Limb (tissue), 2 donors: ENCODE measurements at regions not wholly inside any gene's neighbourhood (a gene's known extent, or its start where the extent isn't known, plus 50 kb on each side); places are given as distances from the start of the nearest gene placed in this dataset.

Source experiments
- DNase-seq, 2 donors: peaks; one replicate each; pipeline ENCODE4 v3.0.0-alpha.2; 2016; ENCODE audit errors: extremely low spot score in 2 of 2

DNA sequence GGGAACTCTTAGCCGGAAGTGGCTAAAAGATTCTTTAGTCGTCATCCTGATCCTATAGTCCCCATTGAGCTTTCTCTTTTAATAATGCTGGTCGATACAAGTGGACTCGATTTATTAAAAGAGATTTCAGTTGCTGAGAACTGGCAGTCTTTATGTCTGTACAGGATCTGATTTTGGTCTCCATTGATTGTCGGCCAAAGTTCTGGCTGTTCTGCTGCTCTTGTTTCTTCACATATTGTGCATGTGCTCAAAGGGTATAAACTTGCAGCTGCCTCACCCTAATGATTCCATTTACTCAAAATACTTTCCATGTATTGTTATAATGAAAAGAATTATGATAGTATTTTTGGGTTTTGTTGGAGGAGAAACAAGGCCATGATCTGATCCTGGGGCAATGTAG is 100.7 kb upstream of the CTTNBP2 start:
- DNase-seq, result no peak

DNA sequence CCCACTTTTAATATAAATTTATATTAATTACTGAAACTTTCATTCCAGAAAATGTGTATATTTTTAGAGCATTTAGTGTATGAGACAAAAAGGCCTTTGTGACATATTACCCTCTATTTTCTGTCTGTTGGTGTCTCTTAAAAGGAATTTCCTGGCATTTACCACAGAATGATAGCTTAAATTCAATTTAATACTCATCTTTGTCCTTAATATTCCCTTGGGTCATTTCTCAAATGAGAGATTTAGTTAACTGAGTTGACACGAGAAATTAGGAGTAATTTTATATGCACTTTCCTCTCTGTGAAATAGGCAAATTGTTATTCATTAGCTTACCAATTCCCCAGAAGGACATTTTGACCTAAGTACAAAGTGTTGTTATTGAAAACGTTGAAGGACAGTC is 101.7 kb upstream of the CTTNBP2 start:
- DNase-seq, result no peak

DNA sequence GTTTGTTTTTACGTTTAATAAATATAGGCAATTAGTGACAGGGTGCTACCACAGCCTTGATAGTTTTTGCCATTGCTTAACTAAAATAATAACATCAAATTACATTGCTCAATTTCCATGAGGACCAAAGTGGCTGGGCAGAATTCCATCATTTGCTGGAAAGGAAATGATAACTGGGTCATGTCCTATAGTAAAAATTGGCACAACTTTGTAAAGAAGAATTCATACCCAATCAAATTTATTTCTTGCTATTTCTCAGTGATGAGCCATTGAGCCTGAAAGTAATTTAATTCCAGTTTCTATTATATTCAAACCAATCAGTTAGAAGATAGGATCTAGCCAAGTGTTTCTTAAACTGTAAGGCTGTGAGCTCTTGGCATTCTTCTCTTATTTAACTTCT is 102.2 kb upstream of the CTTNBP2 start:
- DNase-seq, result no peak

DNA sequence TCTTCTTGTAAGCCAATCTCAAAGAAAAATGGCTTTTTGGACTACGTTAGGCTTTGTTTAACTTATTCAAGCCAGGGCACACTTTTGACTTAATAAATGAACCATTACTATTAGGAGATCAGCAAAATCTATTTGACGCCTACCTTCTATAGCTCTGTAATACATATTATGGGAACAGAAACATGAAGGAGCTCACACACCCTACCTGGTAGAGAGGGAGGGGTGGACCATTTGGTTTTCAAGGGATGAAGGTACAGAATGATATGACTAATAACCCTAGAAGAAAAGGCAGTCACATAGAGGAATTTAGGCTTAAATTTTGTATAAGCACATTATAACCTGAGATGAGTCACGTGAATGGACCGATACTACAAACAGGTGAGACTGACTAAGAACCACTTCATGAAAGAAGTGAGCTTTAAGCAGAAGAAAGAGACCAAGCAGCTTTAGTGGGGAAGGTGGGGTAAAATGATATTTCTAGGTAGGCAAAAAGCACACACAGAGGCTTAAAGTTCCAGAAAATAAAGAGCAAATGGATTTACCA is 106.8 kb upstream of the CTTNBP2 start:
- no peak for DNase-seq

DNA sequence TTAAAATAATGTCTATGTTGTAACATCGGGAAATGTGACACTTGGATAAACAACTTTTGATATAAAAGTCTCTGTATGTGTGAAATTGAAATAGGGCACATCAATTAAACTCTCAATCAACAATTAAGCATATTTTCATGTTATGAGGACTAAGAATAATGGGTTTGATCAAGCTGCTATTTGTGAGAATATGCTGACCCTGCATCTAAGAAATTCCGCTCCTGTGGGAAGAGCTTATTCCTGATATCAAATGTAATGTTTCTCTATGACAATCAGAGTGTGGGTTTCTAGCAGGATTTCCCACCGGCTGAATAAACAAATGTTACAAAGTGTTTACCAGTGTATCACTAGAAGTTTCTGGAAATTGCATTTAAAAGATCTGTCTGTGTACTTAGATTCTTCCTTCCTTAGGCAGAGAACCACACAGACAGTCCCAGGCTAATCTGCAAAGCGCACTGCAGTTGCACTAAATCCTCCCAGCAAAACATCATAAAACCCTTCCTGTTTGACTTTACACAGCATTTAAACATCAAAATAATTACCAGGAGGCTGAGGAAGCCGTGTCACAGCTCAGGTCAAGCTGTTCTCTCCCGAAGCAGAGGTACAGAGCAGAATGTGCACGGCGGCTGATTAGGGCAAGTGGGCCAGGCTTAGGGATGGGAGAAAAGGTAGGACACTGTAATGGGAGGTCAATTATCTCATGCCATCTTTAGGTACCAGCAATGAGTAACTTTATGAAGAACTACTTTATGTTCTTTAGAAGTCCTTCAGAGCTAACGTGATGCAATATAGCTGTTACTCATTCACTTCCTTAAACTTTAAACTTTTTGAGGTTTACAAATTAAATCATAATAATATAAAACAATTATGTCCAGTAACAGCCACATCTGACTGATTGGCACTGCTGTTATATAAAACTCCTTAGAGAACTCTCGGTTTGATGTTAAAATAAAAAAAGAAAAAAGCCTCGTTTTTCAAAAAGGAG is 109.1 kb upstream of the CTTNBP2 start:
- DNase-seq, result no peak

DNA sequence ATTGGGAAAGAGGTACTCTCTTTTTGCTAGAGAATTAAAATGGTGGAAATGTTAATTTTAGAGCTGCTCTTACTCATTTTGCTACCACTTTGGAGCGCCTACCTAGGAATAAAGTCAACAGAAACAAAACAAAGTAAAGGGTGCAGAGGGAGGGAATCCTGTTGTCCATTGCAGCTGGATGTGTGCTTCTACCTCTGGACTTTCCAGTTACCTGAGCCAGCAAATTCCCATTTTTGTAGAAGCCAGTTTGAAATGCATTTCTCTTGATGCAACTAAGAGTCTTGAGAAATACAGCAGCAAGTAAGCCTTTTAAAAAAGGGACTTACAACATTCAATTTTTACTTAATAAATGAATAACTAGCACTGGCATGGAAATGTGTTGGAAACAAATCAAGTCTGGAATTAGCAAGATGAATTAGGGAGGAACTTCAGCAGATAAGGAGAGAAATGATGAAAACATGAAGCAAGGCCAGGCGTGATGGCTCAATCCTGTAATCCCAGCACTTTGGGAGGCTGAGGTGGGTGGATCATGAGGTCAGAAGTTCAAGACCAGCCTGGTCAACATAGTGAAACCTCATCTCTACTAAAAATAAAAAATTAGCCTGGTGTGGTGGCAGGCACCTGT is 113.5 kb upstream of the CTTNBP2 start:
- no peak for DNase-seq

DNA sequence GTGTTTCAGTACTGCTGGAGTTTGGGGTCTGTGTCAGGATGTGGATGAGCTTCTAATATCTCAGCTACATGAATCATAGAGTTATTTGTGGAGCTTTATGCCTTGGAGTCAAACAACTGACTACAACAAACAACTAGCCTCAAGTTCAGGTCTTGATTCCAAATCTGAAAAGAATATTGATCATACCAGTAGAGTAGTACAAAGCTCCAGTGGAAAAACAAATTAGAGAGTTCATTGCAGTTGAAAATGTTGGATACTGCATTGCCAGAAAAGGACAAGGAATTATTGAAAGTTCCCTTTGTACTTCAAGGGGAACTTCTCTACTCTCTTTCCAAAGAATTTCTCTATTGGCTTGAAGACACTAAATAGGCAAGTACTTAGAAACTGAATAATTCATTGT is 117.6 kb upstream of the CTTNBP2 start:
- DNase-seq, result no peak

DNA sequence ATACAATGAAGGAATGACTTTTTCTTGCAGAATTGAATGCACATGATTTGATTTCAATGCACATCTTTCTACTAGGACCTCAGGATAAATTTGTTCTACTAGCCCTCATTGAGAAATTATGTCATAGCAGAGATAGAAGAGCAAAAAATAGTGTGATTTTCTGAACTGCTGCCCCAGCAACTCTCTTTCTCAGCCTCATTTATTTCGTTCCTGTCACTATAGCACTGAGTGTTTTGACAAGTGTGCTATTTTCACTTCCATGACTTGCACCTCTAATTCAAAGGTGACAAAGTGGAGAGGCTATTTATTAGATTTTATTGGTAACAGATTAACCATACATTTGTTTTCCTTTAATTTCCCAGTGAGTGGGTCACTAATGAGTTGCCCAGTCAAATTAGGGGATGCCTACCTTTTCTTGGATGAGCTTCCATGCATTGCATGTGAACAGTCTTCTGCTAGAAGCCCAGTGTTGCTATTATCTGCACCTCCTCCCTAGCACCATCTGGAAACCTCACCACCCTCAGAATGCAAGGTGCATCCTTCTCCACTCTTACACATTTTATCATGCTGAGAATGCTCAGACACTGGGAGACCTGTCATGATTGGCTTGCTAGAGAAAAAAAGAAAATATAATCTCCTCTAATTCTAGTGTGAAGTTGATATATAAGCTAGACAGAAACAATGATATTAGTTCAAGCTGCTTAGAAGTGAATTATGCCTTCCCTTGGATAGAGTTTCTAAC is 119.6 kb upstream of the CTTNBP2 start:
- DNase-seq, result no peak

DNA sequence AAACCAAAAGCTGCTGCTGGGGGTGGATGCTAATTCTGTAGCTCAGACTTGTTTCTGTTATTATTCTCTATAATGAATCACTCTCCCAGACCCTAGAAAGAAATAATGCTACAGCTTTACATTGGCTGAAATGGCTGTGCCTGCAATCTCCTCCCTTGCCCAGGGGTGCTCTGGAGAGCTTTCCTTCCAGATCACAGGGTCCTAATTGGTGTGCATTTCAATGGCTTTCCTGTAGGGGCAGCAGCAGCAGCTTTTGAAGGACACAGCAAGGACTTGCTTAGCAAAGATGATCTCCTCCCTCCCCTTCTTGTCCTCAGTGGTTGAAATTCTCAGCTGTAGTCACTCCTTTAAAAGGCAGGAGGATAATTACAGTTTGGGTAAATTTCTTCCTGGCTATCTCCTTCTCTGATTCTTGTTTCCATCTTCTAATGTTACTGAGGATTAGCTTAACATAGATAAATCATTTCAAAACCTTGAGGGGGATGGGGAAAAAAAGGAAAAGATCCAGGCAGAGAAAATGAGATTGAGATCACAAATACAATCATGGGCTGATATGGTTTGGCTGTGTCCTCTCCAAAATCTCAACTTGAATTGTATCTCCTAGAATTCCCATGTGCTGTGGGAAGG is 120.2 kb upstream of the CTTNBP2 start:
- DNase-seq, result no peak

DNA sequence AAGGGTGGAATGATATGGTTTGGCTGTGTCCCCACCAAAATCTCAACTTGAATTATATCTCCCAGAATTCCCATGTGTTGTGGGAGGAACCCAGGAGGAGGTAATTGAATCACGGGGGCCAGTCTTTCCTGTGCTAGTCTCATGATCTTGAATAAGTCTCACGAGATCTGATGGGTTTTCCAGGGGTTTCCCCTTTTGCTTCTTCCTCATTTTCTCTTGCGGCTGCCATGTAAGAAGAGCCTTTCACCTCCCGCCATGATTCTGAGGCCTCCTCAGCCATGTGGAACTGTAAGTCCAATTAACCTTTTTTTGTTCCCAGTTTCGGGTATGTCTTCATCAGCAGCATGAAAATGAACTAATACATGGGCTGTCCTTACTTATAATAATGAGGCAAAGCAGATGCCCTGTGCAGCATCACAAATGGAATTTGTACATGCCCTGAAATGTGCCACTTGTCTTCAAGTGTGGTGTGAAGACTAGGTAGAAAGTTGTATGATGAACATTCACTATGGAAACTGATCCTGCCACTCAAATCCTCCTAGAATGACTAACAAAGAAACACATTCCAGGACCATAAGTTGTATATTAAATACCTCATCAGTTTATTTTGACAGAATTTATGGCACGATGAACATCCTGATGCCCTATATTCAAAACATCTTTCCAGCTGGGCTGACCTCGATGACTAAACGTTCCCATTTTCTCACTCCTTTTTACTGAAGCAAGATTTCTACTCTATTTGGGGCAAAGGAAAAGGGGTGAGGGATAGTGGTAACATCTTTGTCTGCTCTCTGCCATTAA is 122.8 kb upstream of the CTTNBP2 start:
- DNase-seq, result no peak

DNA sequence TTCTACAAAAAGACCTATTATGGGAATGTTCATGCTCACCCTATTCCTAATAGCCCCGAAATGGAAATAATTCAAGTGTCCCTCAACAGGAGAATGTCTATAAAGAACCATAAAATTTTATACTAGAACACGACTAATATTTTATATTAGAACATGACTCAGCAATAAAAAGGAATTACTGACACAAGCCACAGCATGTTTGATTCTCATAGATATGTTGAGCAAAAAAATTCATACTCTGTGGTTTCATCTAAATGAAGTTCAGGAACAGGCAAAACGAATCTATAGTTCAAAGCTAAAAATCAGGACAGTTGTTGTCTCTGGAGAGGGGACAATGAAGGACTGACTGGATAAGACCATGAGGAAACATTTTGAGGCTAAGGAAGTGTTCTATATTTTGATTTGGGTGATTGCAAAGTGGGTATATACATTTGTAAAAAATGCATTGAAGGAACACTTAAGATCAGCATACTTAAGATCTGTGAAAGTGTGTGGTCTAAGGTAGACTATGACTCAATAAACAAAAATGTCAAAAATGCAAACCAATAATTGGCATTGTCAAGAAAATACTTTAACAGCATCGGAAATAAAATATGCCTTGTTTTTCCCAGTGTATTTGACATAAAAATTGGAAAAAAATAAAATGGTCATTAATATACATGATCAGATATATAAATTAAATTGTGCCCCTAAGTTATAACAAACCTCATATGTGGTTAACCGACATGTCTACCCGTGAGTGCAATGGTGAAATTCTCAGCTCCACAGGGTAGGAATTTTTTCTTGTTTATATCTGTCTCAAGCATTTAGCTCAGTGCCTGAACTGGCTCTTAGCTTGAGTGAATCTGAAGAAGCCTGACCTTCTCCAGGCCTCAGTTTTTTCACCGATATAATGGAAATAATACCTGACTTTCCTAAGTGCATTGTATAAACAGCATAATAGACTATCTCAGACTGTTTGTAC is 124.9 kb upstream of the CTTNBP2 start:
- DNase-seq, result no peak

DNA sequence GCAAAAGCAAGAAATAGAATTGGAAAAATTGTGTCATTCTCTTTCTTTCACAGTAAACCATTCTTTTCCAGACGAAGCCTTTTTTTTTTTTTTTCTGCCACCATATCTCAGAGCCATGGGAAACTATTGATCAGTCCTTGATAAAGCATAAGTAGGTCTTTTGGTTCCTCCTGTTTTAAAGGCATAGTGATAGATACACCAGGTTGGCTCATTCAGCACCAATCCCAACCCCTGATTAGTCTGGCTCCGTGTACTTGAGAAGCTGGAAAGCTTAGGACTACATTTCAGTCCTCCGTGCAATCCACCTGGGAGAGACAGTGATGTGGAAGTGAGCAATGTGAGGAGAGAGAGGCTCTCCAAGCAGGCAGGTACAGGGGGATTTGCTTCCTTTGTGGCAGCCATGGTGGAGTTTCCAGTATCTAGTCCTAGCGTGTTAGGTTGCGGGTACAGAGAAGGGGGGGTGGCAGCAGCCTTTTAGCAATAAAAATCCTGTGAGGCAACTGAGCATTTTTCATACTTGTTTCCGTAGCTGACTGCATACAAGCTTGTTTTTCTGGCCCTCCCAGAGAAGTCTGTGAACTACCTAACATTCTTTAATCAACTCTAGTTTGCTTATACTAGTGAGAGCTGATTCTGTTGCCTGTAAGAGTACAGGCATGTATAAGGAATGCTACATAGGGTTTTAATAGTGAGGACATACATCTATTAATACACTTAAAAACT is 127.4 kb upstream of the CTTNBP2 start:
- no peak for DNase-seq

DNA sequence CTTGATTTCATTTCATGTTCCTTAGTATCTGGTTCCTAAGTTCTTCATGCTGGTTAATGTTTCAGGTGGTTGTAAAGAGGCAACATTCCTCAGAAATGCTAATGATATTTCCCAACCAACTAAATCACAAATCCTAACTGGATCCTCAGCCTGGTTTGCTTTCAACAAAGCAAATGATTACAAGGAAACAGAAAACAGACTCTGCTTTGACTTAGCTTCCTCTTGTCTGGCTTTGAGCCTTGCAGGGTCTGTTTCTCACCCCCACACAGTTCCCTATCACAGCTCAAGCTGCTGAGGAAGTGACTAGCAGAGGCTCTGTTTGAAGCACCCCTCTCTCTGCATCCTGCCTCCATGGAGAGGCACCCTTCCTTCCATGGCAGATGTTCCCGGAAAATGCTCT is 130.2 kb upstream of the CTTNBP2 start:
- no peak for DNase-seq

DNA sequence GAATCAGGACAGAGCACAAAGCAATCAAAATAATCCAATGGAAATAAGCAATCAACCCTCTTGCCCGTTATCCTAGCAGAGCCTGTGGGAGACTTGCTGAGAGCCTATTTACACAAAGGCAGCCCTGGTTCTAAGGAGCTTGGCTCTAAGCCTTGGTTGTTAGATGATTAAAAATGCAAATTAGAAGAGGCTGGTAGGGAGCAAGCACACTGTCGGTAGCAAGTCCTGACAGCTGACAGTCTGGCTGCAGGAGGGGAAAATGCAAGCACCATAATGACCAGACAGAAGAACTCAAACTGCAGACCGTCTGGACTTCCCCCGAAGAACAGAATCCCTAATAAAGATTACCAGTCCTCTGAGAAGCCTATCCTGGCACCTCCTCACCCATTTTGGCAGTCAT is 131.8 kb upstream of the CTTNBP2 start:
- no peak for DNase-seq

DNA sequence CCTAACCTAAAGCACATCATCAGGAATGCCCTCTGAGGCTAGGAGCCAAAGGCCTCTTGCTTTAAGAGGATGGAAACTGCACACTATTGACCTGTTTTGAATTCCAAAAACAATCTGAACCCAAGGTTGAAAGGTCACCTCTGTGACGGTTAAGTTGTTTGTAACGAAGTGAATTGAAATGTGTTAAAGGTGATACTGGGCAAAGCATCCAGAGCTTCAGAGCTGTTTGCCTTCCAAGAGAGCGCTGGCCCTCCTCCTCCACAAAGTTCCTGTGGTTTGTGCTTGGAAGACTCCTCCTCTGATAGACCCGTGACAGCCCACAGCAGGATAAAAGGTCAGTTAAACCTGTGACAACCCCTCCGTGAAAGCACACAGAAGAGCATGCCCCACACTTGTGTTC is 133.7 kb upstream of the CTTNBP2 start:
- DNase-seq, result no peak

DNA sequence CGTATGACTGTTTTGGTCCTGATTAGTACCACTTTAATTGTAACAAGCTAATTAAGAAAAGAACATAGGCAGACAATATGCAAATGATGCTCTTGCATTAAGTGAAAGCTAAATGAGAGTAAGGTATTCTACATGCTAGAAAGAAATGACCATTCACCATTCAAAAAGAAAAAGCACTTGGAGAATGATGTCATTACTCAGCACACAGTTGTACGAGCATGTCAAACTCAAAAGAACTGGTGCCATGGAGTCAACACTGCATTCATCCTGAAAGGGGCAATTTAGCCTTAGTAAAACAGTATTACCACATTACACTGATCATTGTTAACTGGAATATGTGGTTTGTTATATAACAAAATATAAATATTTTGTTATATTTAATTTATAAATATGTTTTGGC is 136.2 kb upstream of the CTTNBP2 start:
- DNase-seq, result no peak

DNA sequence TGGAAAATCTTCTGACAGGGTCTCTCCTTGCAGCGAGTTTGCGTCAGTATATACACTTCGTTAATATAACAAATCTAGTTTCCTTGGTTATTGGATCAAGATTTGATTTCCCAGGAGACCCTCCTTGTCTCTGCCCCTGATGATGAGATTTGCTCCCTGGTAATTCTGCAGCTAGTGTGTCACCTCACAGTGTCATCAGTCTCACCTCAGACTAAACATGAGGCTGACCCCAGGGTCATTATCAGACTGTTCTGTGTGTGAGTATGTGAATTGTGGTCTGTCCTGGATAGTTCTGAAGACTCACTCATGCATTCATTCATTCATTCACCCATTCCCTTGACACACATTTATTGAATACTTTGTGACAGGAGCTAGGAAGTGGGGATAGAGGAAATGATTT is 138.4 kb upstream of the CTTNBP2 start:
- DNase-seq, result no peak

DNA sequence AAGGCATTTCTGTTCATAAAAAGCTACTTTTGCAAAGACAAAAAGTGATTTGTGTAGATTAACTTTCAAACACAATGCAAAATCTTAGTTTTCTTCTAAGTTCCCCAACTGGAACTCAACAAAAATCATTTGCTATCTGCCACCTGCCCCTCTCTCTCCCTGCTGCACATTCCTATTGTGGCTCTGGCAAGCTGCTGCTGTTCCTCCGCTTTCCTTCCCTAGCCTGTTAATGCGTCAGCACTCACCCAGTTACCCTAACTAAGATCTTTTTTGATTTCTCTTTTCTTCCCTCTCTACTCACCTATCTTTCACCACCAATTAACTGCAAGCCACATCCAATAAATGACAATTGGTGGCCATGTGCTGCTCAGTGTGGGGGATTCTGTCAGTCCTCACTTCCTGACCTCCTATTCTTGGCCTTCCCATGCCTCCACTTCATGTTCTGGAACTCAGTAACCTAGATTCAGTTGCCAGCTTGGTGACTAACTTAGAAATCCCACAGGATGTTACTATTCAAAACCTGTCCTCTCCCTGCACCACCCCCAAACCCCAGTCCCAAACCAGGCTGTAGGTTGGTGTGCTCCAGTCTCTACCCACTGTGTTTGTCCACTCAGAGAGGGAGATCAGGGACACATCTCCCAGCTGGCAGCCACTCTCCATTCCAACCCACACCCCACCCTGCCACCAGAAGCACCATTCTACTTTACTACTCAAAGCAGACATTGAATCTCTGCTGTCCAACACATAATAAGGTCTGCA is 140.2 kb upstream of the CTTNBP2 start:
- DNase-seq, result no peak
